Prostate gland (tissue), 2 donors: ENCODE measurements at regions not wholly inside any gene's neighbourhood (a gene's known extent, or its start where the extent isn't known, plus 50 kb on each side); places are given as distances from the start of the nearest gene placed in this dataset.

Experiments used
- DNase-seq: peaks from one replicate; pipeline ENCODE4 v3.0.0-alpha.2; 2019; ENCODE audit warnings: low spot score
- H3K27ac ChIP-seq, 2 donors: fragments of 200-600 bp; sonication (generic); 2 replicates each; pipeline ENCODE4 v1.5.1; 2017 to 2019
- H3K27me3 ChIP-seq: fragments of 200-600 bp; sonication (generic); replicated peaks from 2 replicates; pipeline ENCODE4 v1.5.1; 2019; ENCODE audit not compliant: insufficient read depth
- H3K36me3 ChIP-seq, 2 donors: fragments of 200-600 bp; sonication (generic); 1 replicate in 1 of 2; 2 replicates in 1 of 2; pipeline versions ENCODE4 v1.5.1 to v1.8.1; 2017 to 2019
- H3K4me1 ChIP-seq: fragments of 200-600 bp; sonication (generic); replicated peaks from 2 replicates; pipeline ENCODE4 v1.5.1; 2019
- H3K4me3 ChIP-seq, 2 donors: fragments of 200-600 bp; sonication (generic); 2 replicates each; pipeline ENCODE4 v1.5.1; 2017 to 2019
- H3K9me3 ChIP-seq: fragments of 200-600 bp; sonication (generic); 2 replicates; pipeline ENCODE4 v1.5.1; 2017
- CTCF ChIP-seq, 4 experiments: fragments of 200-600 bp in 2 of 4; fragments of 450-650 bp in 2 of 4; sonication (generic) in 2 of 4; IDR thresholded peaks; 1 replicate in 3 of 4; 2 replicates in 1 of 4; pipeline ENCODE4 v1.5.1; 2016 to 2019; ENCODE audit warnings: antibody characterized with exemption in 4 of 4, mild to moderate bottlenecking in 2 of 4, moderate library complexity in 2 of 4
- POLR2A ChIP-seq: fragments of 450-650 bp; IDR thresholded peaks from one replicate; pipeline ENCODE4 v1.6.1; 2016; ENCODE audit warnings: antibody characterized with exemption, mild to moderate bottlenecking
- POLR2AphosphoS5 ChIP-seq: sonication (generic); formaldehyde crosslinking; IDR thresholded peaks from one replicate; pipeline ENCODE4 v1.6.1; 2017; ENCODE audit warnings: antibody characterized with exemption
- WGBS: methylation state at CpG from one replicate; pipeline ENCODE4 v1.1.5; 2018; 5-methylcytosine and 5-hydroxymethylcytosine counted together
- intact Hi-C: fragments of 100-400 bp; cut with DNase I; formaldehyde crosslinking; loops from one replicate; pipeline ENCODE4 v1.14.2; 2022

- TF ChIP-seq POLR2AphosphoS5 (no peak), POLR2A (no peak), CTCF (IDR thresholded peaks at IDR 0.05) (no peak)
- H3K9me3 ChIP-seq, result no peaks in the 10 kb centered on the region
- no peaks in the 10 kb centered on the region for H3K27me3 ChIP-seq
- intact Hi-C loops, result no loop called here
- H3K4me3 ChIP-seq, result no peak overlapping the region
- no peak for DNase-seq
- WGBS, result 42% methylated on average over 1 of the region's 1 CpG
- H3K4me1 ChIP-seq, result no peaks in the 10 kb centered on the region
- no peaks in the 10 kb centered on the region for H3K36me3 ChIP-seq
- H3K27ac ChIP-seq, result no peak overlapping the region
Measured at GRCh38 chr3:94626573-94626972, 563.7 kb downstream of the NSUN3 start.

GRCh38 chr3:94627689-94628088, 564.8 kb downstream of the NSUN3 start:
- no peak overlapping the region for H3K27ac ChIP-seq
- no peaks in the 10 kb centered on the region for H3K4me1 ChIP-seq
- no peaks in the 10 kb centered on the region for H3K9me3 ChIP-seq
- no peaks in the 10 kb centered on the region for H3K27me3 ChIP-seq
- DNase-seq, result no peak
- intact Hi-C loops, result no loop called here
- 94% methylated on average over 1 of the region's 1 CpG for WGBS
- H3K4me3 ChIP-seq, result no peak overlapping the region
- H3K36me3 ChIP-seq, result no peaks in the 10 kb centered on the region
- TF ChIP-seq POLR2AphosphoS5 (no peak), POLR2A (no peak), CTCF (IDR thresholded peaks at IDR 0.05) (no peak)

GRCh38 chr3:94643400-94643799, 580.5 kb downstream of the NSUN3 start:
- H3K9me3 ChIP-seq, result no peaks in the 10 kb centered on the region
- WGBS, result 94% methylated on average over 3 of the region's 3 CpGs

GRCh38 chr3:94645790-94646189, 582.9 kb downstream of the NSUN3 start:
- WGBS, result 66% methylated on average over 3 of the region's 3 CpGs
- intact Hi-C loops, result no loop called here
- H3K4me1 ChIP-seq, result no peaks in the 10 kb centered on the region

More at GRCh38 chr3:94643400-94643799, 580.5 kb downstream of the NSUN3 start:
- no peak for DNase-seq
- Histone ChIP-seq H3K27ac (no peak overlapping the region), H3K36me3 (no peaks in the 10 kb centered on the region), H3K4me1 (no peaks in the 10 kb centered on the region), H3K4me3 (no peak overlapping the region), H3K27me3 (no peaks in the 10 kb centered on the region)
- intact Hi-C loops, result no loop called here
- TF ChIP-seq POLR2AphosphoS5, result no peak
- TF ChIP-seq POLR2A, result no peak
- no peak for TF ChIP-seq CTCF (IDR thresholded peaks at IDR 0.05)

More at GRCh38 chr3:94645790-94646189, 582.9 kb downstream of the NSUN3 start:
- H3K36me3 ChIP-seq, result no peaks in the 10 kb centered on the region
- TF ChIP-seq CTCF (IDR thresholded peaks at IDR 0.05), result no peak
- TF ChIP-seq POLR2A, result no peak
- H3K4me3 ChIP-seq, result no peak overlapping the region
- H3K27me3 ChIP-seq, result no peaks in the 10 kb centered on the region
- no peak overlapping the region for H3K27ac ChIP-seq
- no peak for DNase-seq
- no peaks in the 10 kb centered on the region for H3K9me3 ChIP-seq
